Fibroblast of lung (primary cell): ENCODE measurements at regions not wholly inside any gene's neighbourhood (a gene's known extent, or its start where the extent isn't known, plus 50 kb on each side); places are given as distances from the start of the nearest gene placed in this dataset.

Source experiments
- DNase-seq, 2 donors: peaks; one replicate each; pipeline versions ENCODE4 v3.0.0 to v3.0.0-alpha.2; 2010; ENCODE audit warnings: low read depth in 2 of 2
- H2AFZ ChIP-seq: 2 replicates; pipeline ENCODE4 v1.5.1; 2012; ENCODE audit warnings: low read length, control low read depth, inconsistent platforms
- H3K27ac ChIP-seq: 2 replicates; pipeline ENCODE4 v1.5.1; 2011; ENCODE audit warnings: low read length, control low read depth; ENCODE audit not compliant: insufficient read depth
- H3K27me3 ChIP-seq: 2 replicates; pipeline ENCODE4 v1.5.1; 2011; ENCODE audit warnings: mild to moderate bottlenecking, low read length; ENCODE audit not compliant: control insufficient read depth, insufficient read depth
- H3K36me3 ChIP-seq: 2 replicates; pipeline ENCODE4 v1.5.1; 2011; ENCODE audit warnings: low read length; ENCODE audit not compliant: control insufficient read depth, insufficient read depth
- H3K4me1 ChIP-seq: 2 replicates; pipeline ENCODE4 v1.5.1; 2011; ENCODE audit warnings: low read length; ENCODE audit not compliant: control insufficient read depth, insufficient read depth; ENCODE audit errors: extremely low read depth
- H3K4me2 ChIP-seq: 2 replicates; pipeline ENCODE4 v1.5.1; 2011; ENCODE audit warnings: low read length, control low read depth; ENCODE audit not compliant: insufficient read depth; ENCODE audit errors: extremely low read depth
- H3K4me3 ChIP-seq, 4 experiments: fragments of 200-600 bp in 1 of 4; sonication (generic) in 1 of 4; replicated peaks in 1 of 4; 2 replicates each; pipeline ENCODE4 v1.5.1; 2011 to 2016; ENCODE audit warnings: low read length in 4 of 4, low read depth in 3 of 4, mild to moderate bottlenecking in 3 of 4, control low read depth in 2 of 4, inconsistent platforms in 1 of 4, mixed read lengths in 1 of 4; ENCODE audit not compliant: insufficient read depth in 1 of 4; ENCODE audit errors: control extremely low read depth in 1 of 4
- H3K79me2 ChIP-seq: 2 replicates; pipeline ENCODE4 v1.5.1; 2012; ENCODE audit warnings: mild to moderate bottlenecking, low read length, inconsistent platforms; ENCODE audit not compliant: control insufficient read depth, insufficient read depth
- H3K9ac ChIP-seq: 2 replicates; pipeline ENCODE4 v1.5.1; 2011; ENCODE audit warnings: mild to moderate bottlenecking, low read length, control low read depth; ENCODE audit not compliant: insufficient read depth
- H3K9me3 ChIP-seq: 2 replicates; pipeline ENCODE4 v1.5.1; 2012; ENCODE audit warnings: low read depth, low read length; ENCODE audit not compliant: control insufficient read depth, insufficient read depth
- H4K20me1 ChIP-seq: 2 replicates; pipeline ENCODE4 v1.5.1; 2011; ENCODE audit warnings: low read length; ENCODE audit not compliant: control insufficient read depth, insufficient read depth; ENCODE audit errors: extremely low read depth
- CTCF ChIP-seq, 2 donors: IDR thresholded peaks in 1 of 2; conservative IDR thresholded peaks in 1 of 2; 1 replicate in 1 of 2; 2 replicates in 1 of 2; pipeline ENCODE4 v1.5.1; 2011 to 2012; ENCODE audit warnings: low read length in 2 of 2, control low read depth in 1 of 2, inconsistent platforms in 1 of 2, low read depth in 1 of 2, mild to moderate bottlenecking in 1 of 2
- EZH2 ChIP-seq: IDR thresholded peaks from 2 replicates; pipeline ENCODE4 v1.5.1; 2012; ENCODE audit warnings: low read length, control low read depth, mild to moderate bottlenecking; ENCODE audit errors: missing control alignments

GRCh38 chr22:48981371-48982061 lies 846.2 kb downstream of the BRD1 start:
- TF ChIP-seq EZH2, result no peak
- TF ChIP-seq CTCF (conservative IDR thresholded peaks at IDR 0.05 in 1 of 2, IDR thresholded peaks at IDR 0.05 in 1 of 2; ENCODE audit: low read depth in 1 of 2, low read length in 2 of 2), result no peak

GRCh38 chr22:48980918-48981317 lies 846.8 kb downstream of the BRD1 start:
- no peak overlapping the region for H2AFZ ChIP-seq
- H4K20me1 ChIP-seq, result no peaks in the 10 kb centered on the region
- no peak overlapping the region for H3K27ac ChIP-seq
- H3K4me2 ChIP-seq, result no peak overlapping the region
- no peaks in the 10 kb centered on the region for H3K36me3 ChIP-seq
- TF ChIP-seq EZH2 (no peak), CTCF (conservative IDR thresholded peaks at IDR 0.05 in 1 of 2, IDR thresholded peaks at IDR 0.05 in 1 of 2; ENCODE audit: low read depth in 1 of 2, low read length in 2 of 2) (no peak)
- H3K9me3 ChIP-seq, result no peaks in the 10 kb centered on the region
- no peak overlapping the region for H3K9ac ChIP-seq
- no peaks in the 10 kb centered on the region for H3K4me1 ChIP-seq
- DNase-seq, result no peak
- H3K27me3 ChIP-seq, result no peaks in the 10 kb centered on the region
- H3K79me2 ChIP-seq, result no peaks in the 10 kb centered on the region
- H3K4me3 ChIP-seq, result no peak overlapping the region

More at GRCh38 chr22:48981371-48982061, 846.2 kb downstream of the BRD1 start:
- Histone ChIP-seq H3K9ac (no peak overlapping the region), H3K4me2 (no peak overlapping the region), H3K9me3 (no peaks in the 10 kb centered on the region), H3K4me1 (no peaks in the 10 kb centered on the region), H3K27ac (no peak overlapping the region), H3K4me3 (no peak overlapping the region), H4K20me1 (no peaks in the 10 kb centered on the region), H3K36me3 (no peaks in the 10 kb centered on the region), H3K79me2 (no peaks in the 10 kb centered on the region), H2AFZ (no peak overlapping the region), H3K27me3 (no peaks in the 10 kb centered on the region)
- no peak for DNase-seq

GRCh38 chr22:48980409-48980808 lies 847.3 kb downstream of the BRD1 start:
- Histone ChIP-seq H3K4me2 (no peak overlapping the region), H4K20me1 (no peaks in the 10 kb centered on the region), H3K27ac (no peak overlapping the region), H3K4me3 (no peak overlapping the region), H3K4me1 (no peaks in the 10 kb centered on the region), H3K9ac (no peak overlapping the region), H3K9me3 (no peaks in the 10 kb centered on the region), H3K36me3 (no peaks in the 10 kb centered on the region), H3K79me2 (no peaks in the 10 kb centered on the region), H2AFZ (no peak overlapping the region), H3K27me3 (no peaks in the 10 kb centered on the region)
- no peak for DNase-seq
- TF ChIP-seq CTCF (conservative IDR thresholded peaks at IDR 0.05 in 1 of 2, IDR thresholded peaks at IDR 0.05 in 1 of 2; ENCODE audit: low read depth in 1 of 2, low read length in 2 of 2) (no peak), EZH2 (no peak)
